ENCODE measurements at regions not wholly inside any gene's neighbourhood (a gene's known extent, or its start where the extent isn't known, plus 50 kb on each side); places are given as distances from the start of the nearest gene placed in this dataset.
"Not testable (repeated sequence)": the region's sequence is repeated elsewhere in the genome, so short reads cannot be mapped to it uniquely, and the experiment has no call there.

DNA sequence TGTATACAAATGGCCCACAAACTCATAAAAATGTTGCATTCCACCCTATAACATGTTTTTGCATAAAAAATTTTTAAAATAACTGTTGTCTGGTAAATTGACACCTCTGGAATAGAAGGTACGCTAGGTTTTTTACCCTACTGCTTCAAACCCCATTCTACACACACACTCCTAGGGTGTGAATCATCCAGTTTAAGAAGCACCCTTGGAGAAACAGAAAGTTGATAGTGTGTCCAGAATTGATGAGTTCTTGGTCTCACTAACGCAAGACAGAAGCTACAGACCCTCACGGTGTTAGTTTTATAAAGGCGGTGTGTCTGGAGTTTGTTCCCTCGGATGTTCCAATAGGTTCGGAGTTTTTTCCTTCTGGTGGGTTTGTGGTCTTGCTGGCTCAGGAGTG, 158.5 kb downstream of the KLRB1 start:
- H3K27me3 ChIP-seq: no peaks in the 10 kb centered on the region
- H3K27ac ChIP-seq: no peak overlapping the region
- TF ChIP-seq, protein P1, sequence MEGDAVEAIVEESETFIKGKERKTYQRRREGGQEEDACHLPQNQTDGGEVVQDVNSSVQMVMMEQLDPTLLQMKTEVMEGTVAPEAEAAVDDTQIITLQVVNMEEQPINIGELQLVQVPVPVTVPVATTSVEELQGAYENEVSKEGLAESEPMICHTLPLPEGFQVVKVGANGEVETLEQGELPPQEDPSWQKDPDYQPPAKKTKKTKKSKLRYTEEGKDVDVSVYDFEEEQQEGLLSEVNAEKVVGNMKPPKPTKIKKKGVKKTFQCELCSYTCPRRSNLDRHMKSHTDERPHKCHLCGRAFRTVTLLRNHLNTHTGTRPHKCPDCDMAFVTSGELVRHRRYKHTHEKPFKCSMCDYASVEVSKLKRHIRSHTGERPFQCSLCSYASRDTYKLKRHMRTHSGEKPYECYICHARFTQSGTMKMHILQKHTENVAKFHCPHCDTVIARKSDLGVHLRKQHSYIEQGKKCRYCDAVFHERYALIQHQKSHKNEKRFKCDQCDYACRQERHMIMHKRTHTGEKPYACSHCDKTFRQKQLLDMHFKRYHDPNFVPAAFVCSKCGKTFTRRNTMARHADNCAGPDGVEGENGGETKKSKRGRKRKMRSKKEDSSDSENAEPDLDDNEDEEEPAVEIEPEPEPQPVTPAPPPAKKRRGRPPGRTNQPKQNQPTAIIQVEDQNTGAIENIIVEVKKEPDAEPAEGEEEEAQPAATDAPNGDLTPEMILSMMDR (IDR thresholded peaks at IDR 0.05): no peak
- H3K4me1 ChIP-seq: peaks cover 0 to 5% (median 2%) of the 10 kb centered on the region in 4 donors
- no peaks in the 10 kb centered on the region for H3K9me3 ChIP-seq
- H3K36me3 ChIP-seq: no peaks in the 10 kb centered on the region
- DNase-seq: no peak
- H3K4me3 ChIP-seq: peak overlapping the region in 1 of 2 donors; percentile 53
- intact Hi-C loops (cut with DNase I; ENCODE audit: low total_unique reads): no loop called here

DNA sequence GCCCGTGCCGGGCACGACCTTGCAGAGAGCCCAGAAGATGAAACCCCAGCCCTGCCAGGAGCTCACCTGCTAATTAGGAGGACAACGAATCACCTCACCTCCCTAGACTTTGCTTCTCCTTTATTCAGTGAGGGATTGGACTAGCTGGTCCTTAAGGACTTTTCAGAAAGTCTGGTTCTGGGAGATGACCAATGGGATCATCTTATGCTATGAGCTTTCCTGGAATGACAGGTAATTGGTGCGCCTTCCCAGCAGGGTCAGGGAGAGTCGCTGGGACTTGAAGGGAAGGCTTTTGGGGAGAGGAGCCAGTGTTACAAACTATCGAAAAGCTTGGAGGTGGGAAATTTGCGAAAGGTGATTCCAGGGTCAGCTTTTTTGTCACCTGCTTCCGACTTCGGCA, 159.1 kb downstream of the KLRB1 start:
- H3K9me3 ChIP-seq; H3K27me3 ChIP-seq; H3K4me1 ChIP-seq; DNase-seq; H3K36me3 ChIP-seq; intact Hi-C loops (cut with DNase I; ENCODE audit: low total_unique reads): not testable (repeated sequence)
- peak overlapping the region; percentile 53 to 73 for H3K4me3 ChIP-seq
- peak overlapping the region in 1 of 2 donors; percentile 50 for H3K27ac ChIP-seq

DNA sequence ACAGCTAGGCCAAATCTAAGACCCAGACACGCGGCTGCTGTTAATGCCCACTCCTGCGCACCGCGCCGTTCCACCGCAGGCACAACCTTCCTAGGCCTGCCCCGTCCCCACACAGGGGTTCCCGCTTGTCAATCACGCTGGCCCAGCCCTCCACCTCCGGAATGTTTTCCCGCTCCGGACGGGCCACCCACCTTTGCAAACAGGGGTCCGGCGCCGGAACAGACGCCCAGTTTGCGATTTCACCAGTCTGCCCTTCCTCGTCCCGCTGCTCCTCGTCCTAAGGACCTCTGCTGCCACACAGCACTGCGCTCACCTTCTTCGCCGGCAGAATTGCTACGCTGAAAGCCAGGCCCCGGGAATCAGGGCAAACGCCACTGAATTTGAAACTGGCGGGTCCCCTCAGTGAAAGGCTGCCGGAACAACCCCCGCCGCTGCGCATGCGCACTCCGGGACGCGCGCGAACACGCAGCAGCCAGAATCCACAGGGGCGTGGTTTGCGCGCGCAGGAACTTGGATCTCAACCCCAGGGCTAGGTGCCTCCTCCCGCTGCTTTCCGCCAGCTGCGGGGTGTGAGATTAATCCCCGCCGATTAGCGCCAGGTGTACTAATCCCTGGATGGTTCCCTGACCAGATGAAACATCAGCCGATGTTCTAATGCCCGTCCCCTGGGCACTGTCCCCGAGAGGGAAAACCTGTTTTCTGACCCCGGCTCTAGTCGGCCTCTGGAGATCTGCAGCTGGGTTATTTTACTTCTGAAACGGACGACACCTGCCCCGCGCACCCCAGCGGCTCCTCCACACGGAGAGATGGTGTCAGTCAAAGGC, 159.7 kb downstream of the KLRB1 start:
- H3K4me1 ChIP-seq; H3K9me3 ChIP-seq; H3K36me3 ChIP-seq; intact Hi-C loops (cut with DNase I; ENCODE audit: low total_unique reads); H3K27me3 ChIP-seq: not testable (repeated sequence)
- H3K4me3 ChIP-seq: peak overlapping the region; percentile 53 to 73
- DNase-seq: peak; percentile 88 to 92
- H3K27ac ChIP-seq: peak overlapping the region in 1 of 2 donors; percentile 50

DNA sequence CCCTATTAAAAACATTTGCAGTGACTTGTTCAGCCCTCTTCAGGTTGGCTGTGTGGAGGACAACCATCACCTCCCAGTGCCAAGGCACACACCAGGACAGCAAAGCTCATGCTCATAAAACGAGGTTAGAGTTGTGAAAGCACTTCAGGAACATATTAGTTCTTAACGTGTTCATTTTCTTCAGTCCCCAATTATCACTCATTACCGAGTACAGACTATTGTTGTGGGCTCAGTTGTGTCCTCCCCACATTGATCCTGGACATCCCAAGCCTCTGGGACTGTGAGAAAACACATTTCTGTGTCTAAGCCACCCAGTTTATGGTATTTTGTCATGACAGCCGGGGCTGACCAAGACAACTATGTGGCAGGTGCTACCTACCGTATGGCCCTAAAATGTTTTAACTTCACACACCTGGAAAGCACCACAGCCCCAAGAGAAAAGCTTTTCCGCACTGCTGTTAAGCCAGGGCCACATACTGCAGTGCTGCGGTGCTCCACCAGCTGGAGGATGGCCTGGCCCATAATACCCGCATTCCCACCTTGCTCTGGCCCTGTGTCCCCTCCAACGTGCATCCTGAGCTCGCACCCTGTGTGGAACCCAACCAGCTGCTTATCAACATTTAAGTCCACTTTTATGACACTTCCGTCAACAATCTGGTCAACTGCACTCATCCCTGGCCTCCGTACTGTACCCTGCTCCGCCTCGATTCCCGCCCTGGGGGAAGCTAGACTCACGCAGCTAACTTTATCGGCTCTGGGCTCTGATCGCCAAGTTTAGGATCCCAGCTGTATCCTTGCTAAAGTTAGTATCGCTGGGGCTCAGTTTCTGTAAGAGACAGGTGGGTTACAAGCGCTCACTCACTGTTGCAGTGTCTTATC, 160.6 kb downstream of the KLRB1 start:
- H3K9me3 ChIP-seq; H3K36me3 ChIP-seq; H3K4me1 ChIP-seq; H3K27me3 ChIP-seq; DNase-seq; intact Hi-C loops (cut with DNase I; ENCODE audit: low total_unique reads); H3K27ac ChIP-seq: not testable (repeated sequence)
- H3K4me3 ChIP-seq: peak overlapping the region; percentile 53 to 73

DNA sequence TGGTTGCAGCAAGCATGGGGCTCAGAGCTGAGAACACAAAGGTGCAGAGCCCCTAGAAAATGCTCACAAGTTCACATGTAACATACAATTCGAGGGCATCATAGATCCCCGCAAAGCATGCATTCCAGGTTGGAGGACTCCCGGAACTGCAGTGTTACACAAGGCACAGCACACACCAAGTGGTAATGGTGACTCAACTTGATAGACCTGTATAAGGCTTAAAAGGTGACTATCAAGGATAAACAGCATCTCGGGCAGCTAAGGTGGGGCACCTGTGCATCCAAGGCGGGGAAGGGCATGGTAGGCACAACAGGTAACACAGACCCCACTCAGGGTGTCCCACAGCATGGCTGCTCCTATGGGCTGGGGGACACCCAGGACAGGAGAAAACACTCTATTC, 167.3 kb downstream of the KLRB1 start:
- H3K27ac ChIP-seq; H3K4me3 ChIP-seq; intact Hi-C loops (cut with DNase I; ENCODE audit: low total_unique reads); H3K4me1 ChIP-seq; H3K9me3 ChIP-seq; H3K36me3 ChIP-seq; DNase-seq; H3K27me3 ChIP-seq: not testable (repeated sequence)

DNA sequence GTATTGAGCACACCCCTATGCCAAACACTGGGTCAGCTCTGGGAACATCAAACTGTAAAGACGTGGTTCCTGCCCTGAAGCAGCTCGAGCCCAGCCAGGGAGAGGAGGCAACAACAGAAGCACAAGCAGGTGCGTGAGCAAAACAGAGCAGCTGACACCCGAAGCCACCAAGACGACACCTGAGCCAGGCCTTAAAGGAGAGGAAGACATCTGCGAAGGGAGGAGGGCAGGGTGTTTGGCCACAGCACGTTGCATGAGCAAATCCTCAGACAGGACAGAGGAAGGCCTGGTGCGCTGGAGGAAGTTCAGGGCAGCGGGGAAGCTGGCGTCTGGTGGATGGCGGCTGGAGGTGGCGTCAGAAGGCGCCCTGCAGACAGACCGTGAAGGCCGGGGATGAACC, 172.0 kb downstream of the KLRB1 start:
- H3K4me3 ChIP-seq; DNase-seq; H3K27ac ChIP-seq; intact Hi-C loops (cut with DNase I; ENCODE audit: low total_unique reads); H3K36me3 ChIP-seq; H3K4me1 ChIP-seq; H3K9me3 ChIP-seq; H3K27me3 ChIP-seq: not testable (repeated sequence)

DNA sequence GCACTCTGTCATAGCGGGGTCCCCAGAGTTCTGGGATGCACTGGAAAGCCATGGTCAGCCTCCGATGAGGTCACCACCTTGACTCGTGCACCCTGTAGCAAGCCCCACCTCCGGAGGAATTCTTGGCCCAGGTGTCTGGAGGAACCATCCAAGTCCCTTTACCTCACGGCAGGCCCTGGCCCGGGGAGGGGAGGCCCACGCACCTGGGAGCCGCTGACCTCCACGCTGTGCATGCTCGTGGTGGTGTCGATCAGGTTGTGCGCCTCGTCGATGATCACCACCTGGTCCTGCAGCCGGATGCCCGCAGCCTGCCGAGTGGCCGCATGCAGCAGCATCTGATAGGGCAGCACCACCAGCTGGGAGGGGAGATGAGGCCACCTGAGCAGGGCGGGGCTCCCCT, 177.3 kb downstream of the KLRB1 start:
- H3K4me3 ChIP-seq; intact Hi-C loops (cut with DNase I; ENCODE audit: low total_unique reads); H3K27me3 ChIP-seq; DNase-seq; H3K4me1 ChIP-seq; H3K36me3 ChIP-seq; H3K9me3 ChIP-seq; H3K27ac ChIP-seq: not testable (repeated sequence)

DNA sequence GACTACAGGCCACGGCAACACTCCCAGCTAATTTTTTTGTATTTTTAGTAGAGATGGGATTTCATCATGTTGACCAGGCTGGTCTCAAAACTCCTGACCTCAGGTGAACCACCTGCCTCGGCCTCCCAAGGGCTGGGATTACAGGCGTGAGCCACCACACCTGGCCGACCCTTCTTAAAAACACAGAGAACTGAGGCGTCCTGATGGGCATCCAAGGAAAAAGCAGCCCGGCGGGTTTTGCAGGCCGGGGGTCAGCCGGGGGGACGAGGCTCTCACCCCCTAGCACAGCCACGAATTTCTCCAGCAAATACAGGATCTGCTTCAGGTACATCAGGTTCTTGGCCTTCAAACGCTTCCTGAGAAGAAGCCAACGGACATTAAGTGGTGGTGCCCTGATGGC, 178.9 kb downstream of the KLRB1 start:
- DNase-seq; H3K36me3 ChIP-seq; H3K9me3 ChIP-seq; H3K4me3 ChIP-seq; intact Hi-C loops (cut with DNase I; ENCODE audit: low total_unique reads); H3K27ac ChIP-seq; H3K4me1 ChIP-seq; H3K27me3 ChIP-seq: not testable (repeated sequence)

DNA sequence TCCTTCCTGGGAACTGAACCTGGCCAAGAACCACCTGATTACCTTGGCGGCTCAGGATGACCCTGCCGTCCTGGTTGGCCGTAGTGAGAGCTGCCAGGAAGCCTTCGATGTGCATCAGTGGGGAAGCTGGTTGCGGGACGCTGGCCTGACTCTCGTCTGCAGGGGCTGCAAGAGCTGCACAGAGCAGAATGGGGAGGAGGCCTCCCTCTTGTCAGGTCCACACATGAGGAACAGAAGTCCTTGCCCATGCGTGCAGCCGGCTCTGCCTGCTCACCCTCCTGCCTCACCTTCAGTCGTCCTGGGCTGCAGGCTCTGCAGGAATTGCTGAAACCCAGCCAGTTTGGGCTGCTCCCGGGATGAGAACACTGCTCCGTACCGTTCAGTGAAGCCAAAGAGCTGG, 182.3 kb downstream of the KLRB1 start:
- intact Hi-C loops (cut with DNase I; ENCODE audit: low total_unique reads); H3K27me3 ChIP-seq; H3K36me3 ChIP-seq; H3K4me3 ChIP-seq; H3K9me3 ChIP-seq; H3K27ac ChIP-seq; H3K4me1 ChIP-seq: not testable (repeated sequence)
- DNase-seq: peak in 1 of 2 donors; percentile 45

DNA sequence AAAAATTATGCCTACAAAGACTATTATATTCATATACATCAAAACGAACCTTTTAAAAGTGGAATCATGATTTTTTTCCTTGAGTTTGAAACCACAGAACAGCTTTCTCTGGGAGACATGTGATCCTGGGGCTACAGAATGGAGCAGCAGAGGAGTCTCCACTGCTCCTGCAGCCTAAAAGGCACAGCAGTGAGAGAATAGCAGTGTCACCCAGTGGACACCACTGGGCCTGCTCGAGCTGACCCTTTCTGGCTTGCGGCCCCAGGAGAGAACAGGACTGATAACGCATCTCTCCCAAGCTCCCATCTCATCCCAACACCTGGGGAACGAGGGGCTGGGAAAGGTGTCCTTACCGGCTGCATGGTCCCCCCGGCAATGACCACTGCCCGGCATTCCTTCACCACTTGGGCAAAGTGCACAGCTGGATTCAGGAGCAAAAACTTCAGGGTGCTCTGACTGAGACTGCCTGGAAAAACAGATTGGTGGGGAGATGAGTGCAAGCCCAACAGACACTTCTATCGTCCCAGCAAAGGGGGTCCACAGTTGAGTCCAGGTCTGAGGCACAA, 183.5 kb downstream of the KLRB1 start:
- H3K27me3 ChIP-seq; intact Hi-C loops (cut with DNase I; ENCODE audit: low total_unique reads); H3K36me3 ChIP-seq; H3K9me3 ChIP-seq; H3K27ac ChIP-seq; H3K4me1 ChIP-seq; H3K4me3 ChIP-seq: not testable (repeated sequence)
- peak in 1 of 2 donors; percentile 25 for DNase-seq

DNA sequence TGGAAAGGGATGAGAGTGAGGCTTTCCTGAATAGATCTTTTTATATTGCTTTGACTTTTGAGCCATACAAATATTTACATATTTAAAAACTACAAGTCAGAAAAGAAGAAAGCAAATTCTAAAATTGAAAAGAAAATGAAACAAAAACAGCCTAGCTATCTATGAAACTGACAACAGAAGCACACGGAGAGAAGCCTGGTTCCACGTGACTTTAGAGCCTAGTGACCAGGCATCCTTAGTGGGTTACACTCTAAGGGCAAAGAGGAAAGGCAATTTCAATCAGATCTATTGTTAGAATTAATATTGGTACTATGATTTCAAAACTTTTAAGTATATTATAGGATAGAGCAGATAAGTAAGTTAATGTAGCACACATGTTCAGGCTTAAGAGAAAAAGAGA, 185.0 kb downstream of the KLRB1 start:
- H3K9me3 ChIP-seq; H3K27ac ChIP-seq; H3K36me3 ChIP-seq; H3K4me3 ChIP-seq; H3K4me1 ChIP-seq; H3K27me3 ChIP-seq; DNase-seq; intact Hi-C loops (cut with DNase I; ENCODE audit: low total_unique reads): not testable (repeated sequence)

DNA sequence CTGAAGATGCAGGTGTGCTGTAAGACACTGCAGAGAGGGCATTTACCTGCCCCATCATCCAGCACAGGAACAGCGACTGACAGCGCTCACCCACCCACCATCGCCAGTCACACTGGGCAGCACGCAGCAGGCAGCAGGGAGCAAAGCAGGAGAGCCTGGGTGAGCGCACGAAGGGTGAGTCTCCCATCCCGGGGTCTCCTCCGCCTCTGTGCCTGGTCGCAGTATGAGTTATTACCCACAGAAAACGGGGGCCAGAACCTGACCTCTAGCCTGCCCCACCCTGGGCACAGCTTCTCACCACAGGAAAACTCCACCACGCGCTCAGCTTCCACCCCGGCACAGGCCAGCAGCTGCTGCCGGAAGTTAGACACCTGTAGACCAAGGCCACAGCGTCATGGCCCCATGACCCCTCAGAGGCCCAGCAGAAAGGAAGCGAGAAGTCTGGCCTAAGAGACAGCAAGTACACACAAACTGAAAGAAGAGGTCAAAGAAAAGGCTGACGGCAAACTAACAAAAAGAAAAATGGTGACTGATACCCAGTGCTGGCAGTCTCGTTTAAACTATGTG, 186.1 kb downstream of the KLRB1 start:
- H3K27me3 ChIP-seq; intact Hi-C loops (cut with DNase I; ENCODE audit: low total_unique reads); DNase-seq: not testable (repeated sequence)

More for the DNA sequence above, 186.1 kb downstream of the KLRB1 start:
- not testable (repeated sequence) for H3K9me3 ChIP-seq, H3K4me1 ChIP-seq, H3K4me3 ChIP-seq, H3K27ac ChIP-seq, H3K36me3 ChIP-seq
